IMR-90 (cell line): ENCODE measurements at regions not wholly inside any gene's neighbourhood (a gene's known extent, or its start where the extent isn't known, plus 50 kb on each side); places are given as distances from the start of the nearest gene placed in this dataset.

ENCODE experiments used
- ATAC-seq: fragments of 200-7000 bp; cut with Tn5 transposase; 2 replicates; pipeline ENCODE4 v1.9.1; 2020; ENCODE audit warnings: low read depth, mild to moderate bottlenecking, moderate library complexity
- BruUV-seq: library from RNA; stranded (reverse); fragments of 400-500 nt; replicated peaks from 2 replicates; lab custom pipeline; 2021; lab: Mats Ljungman, UMichigan
- CTCF ChIA-PET: fragments of 300-600 bp; formaldehyde crosslinking; extraction: SDS; loops from one replicate; lab custom pipeline; 2021; ENCODE audit warnings: antibody characterized with exemption; lab: Yijun Ruan, JAX
- POLR2A ChIA-PET: fragments of 300-600 bp; sonication (Branson Sonifier 250); formaldehyde crosslinking; loops from one replicate; lab custom pipeline; 2022; ENCODE audit warnings: antibody characterized with exemption; ENCODE audit not compliant: unreplicated experiment; lab: Charles Lee
- DNase-seq: peaks from one replicate; pipeline ENCODE4 v3.0.0; 2013
- H2AFZ ChIP-seq: replicated peaks from 2 replicates; pipeline ENCODE3; 2013; ENCODE audit warnings: low read length, mild to moderate bottlenecking; ENCODE audit not compliant: poor library complexity
- H2AK5ac ChIP-seq: 2 replicates; pipeline ENCODE4 v1.6.1; 2013; ENCODE audit warnings: low read depth, low read length, inconsistent platforms
- H2AK9ac ChIP-seq: replicated peaks from 2 replicates; pipeline ENCODE3; 2013; ENCODE audit warnings: mild to moderate bottlenecking, low read depth, low read length, moderate library complexity; ENCODE audit not compliant: poor library complexity
- H2BK120ac ChIP-seq: 2 replicates; pipeline ENCODE4 v1.6.1; 2013; ENCODE audit warnings: low read depth, low read length, inconsistent platforms
- H2BK15ac ChIP-seq: 3 replicates; pipeline ENCODE4 v1.6.1; 2013; ENCODE audit warnings: low read depth, low read length, inconsistent platforms
- H2BK20ac ChIP-seq: 2 replicates; pipeline ENCODE4 v1.6.1; 2013; ENCODE audit warnings: low read depth, mild to moderate bottlenecking, inconsistent platforms, low read length, moderate library complexity
- H2BK5ac ChIP-seq: 2 replicates; pipeline ENCODE4 v1.6.1; 2013; ENCODE audit warnings: mild to moderate bottlenecking, low read depth, low read length, inconsistent platforms; ENCODE audit not compliant: poor library complexity, severe bottlenecking
- H3K14ac ChIP-seq: replicated peaks from 2 replicates; pipeline ENCODE4 v1.6.1; 2013; ENCODE audit warnings: low read depth, low read length, inconsistent platforms
- H3K18ac ChIP-seq: 2 replicates; pipeline ENCODE4 v1.6.1; 2013; ENCODE audit warnings: low read depth, low read length, control low read depth
- H3K23ac ChIP-seq: 2 replicates; pipeline ENCODE4 v1.6.1; 2013; ENCODE audit warnings: low read depth, low read length, inconsistent platforms
- H3K27ac ChIP-seq: 2 replicates; pipeline ENCODE4 v1.5.1; 2013; ENCODE audit warnings: mild to moderate bottlenecking, control low read depth, low read length; ENCODE audit not compliant: insufficient read depth
- H3K27me3 ChIP-seq: 2 replicates; pipeline ENCODE4 v1.6.1; 2013; ENCODE audit warnings: low read length; ENCODE audit not compliant: control insufficient read depth, insufficient read depth
- H3K36me3 ChIP-seq: 2 replicates; pipeline ENCODE4 v1.6.1; 2013; ENCODE audit warnings: low read length, mixed read lengths; ENCODE audit not compliant: control insufficient read depth, insufficient read depth
- H3K4ac ChIP-seq: 2 replicates; pipeline ENCODE4 v1.6.1; 2013; ENCODE audit warnings: low read depth, low read length, inconsistent platforms
- H3K4me1 ChIP-seq: 2 replicates; pipeline ENCODE4 v1.6.1; 2013; ENCODE audit warnings: low read length, mixed read lengths; ENCODE audit not compliant: control insufficient read depth, insufficient read depth
- H3K4me2 ChIP-seq: 2 replicates; pipeline ENCODE4 v1.6.1; 2013; ENCODE audit warnings: low read depth, mild to moderate bottlenecking, control low read depth, low read length, moderate library complexity
- H3K4me3 ChIP-seq: 2 replicates; pipeline ENCODE4 v1.5.1; 2013; ENCODE audit warnings: low read depth, mild to moderate bottlenecking, control low read depth, low read length, moderate library complexity; ENCODE audit not compliant: insufficient read depth
- H3K56ac ChIP-seq: 2 replicates; pipeline ENCODE4 v1.6.1; 2013; ENCODE audit warnings: low read length, inconsistent platforms; ENCODE audit not compliant: insufficient read depth; ENCODE audit errors: extremely low read depth
- H3K79me1 ChIP-seq, 2 experiments: 2 replicates each; pipeline ENCODE4 v1.6.1; 2013; ENCODE audit warnings: low read length in 2 of 2, inconsistent platforms in 1 of 2, low read depth in 1 of 2
- H3K9ac ChIP-seq: 2 replicates; pipeline ENCODE4 v1.6.1; 2013; ENCODE audit warnings: low read depth, low read length, control low read depth
- H3K9me1 ChIP-seq: 2 replicates; pipeline ENCODE4 v1.6.1; 2013; ENCODE audit warnings: low read length, inconsistent platforms; ENCODE audit not compliant: insufficient read depth
- H3K9me3 ChIP-seq: 2 replicates; pipeline ENCODE4 v1.6.1; 2013; ENCODE audit warnings: low read length; ENCODE audit not compliant: control insufficient read depth, insufficient read depth
- H4K20me1 ChIP-seq: 2 replicates; pipeline ENCODE4 v1.6.1; 2013; ENCODE audit warnings: low read length, inconsistent platforms; ENCODE audit not compliant: insufficient read depth
- H4K5ac ChIP-seq: 2 replicates; pipeline ENCODE4 v1.6.1; 2013; ENCODE audit warnings: mild to moderate bottlenecking, low read depth, low read length, control low read depth
- H4K8ac ChIP-seq, 2 experiments: 2 replicates each; pipeline ENCODE4 v1.6.1; 2013; ENCODE audit warnings: low read depth in 2 of 2, low read length in 2 of 2, control low read depth in 1 of 2, inconsistent platforms in 1 of 2
- H4K91ac ChIP-seq: 2 replicates; pipeline ENCODE4 v1.6.1; 2013; ENCODE audit warnings: low read depth, low read length, inconsistent platforms; ENCODE audit not compliant: insufficient read depth
- BHLHE40 ChIP-seq: fragments of 150-350 bp; IDR thresholded peaks from 2 replicates; pipeline ENCODE4 v1.6.1; 2016; ENCODE audit warnings: mild to moderate bottlenecking, low read depth, low read length
- CEBPB ChIP-seq: IDR thresholded peaks from 2 replicates; pipeline ENCODE4 v1.6.1; 2012; ENCODE audit warnings: low read depth, low read length, improper control_type of control experiment
- CTCF ChIP-seq: conservative IDR thresholded peaks from 2 replicates; pipeline ENCODE4 v1.5.1; 2012; ENCODE audit warnings: mild to moderate bottlenecking, low read depth, low read length, improper control_type of control experiment
- FOS ChIP-seq: fragments of 150-350 bp; IDR thresholded peaks from 2 replicates; pipeline ENCODE4 v1.6.1; 2016; ENCODE audit warnings: low read depth, low read length
- MAFK ChIP-seq: IDR thresholded peaks from 2 replicates; pipeline ENCODE4 v1.6.1; 2012; ENCODE audit warnings: low read depth, low read length, improper control_type of control experiment
- MAZ ChIP-seq: IDR thresholded peaks from 2 replicates; pipeline ENCODE4 v1.6.1; 2012; ENCODE audit warnings: low read depth, mild to moderate bottlenecking, low read length, improper control_type of control experiment, moderate library complexity, borderline replicate concordance
- MXI1 ChIP-seq: IDR thresholded peaks from 2 replicates; pipeline ENCODE4 v1.6.1; 2012; ENCODE audit warnings: low read depth, mild to moderate bottlenecking, low read length, moderate library complexity, borderline replicate concordance
- NFE2L2 ChIP-seq: fragments of 150-350 bp; IDR thresholded peaks from 2 replicates; pipeline ENCODE4 v1.6.1; 2016; ENCODE audit warnings: low read depth, mild to moderate bottlenecking, low read length
- RAD21 ChIP-seq: IDR thresholded peaks from 2 replicates; pipeline ENCODE4 v1.6.1; 2012; ENCODE audit warnings: low read length, improper control_type of control experiment
- RCOR1 ChIP-seq: IDR thresholded peaks from 2 replicates; pipeline ENCODE4 v1.6.1; 2012; ENCODE audit warnings: mild to moderate bottlenecking, low read length, improper control_type of control experiment; ENCODE audit not compliant: insufficient replicate concordance
- SMC3 ChIP-seq: fragments of 150-350 bp; IDR thresholded peaks from 2 replicates; pipeline ENCODE4 v1.6.1; 2016; ENCODE audit warnings: low read depth, mild to moderate bottlenecking, antibody characterized with exemption, low read length, moderate library complexity
- whole genome bisulfite sequencing, 2 experiments: methylation state at CpG; one replicate each; pipeline versions ENCODE4 v1.1.5 to v1.1.7; 2013; ENCODE audit warnings: missing lambda C conversion rate in 2 of 2; ENCODE audit not compliant: insufficient read length in 1 of 2; ENCODE audit errors: extremely low coverage in 2 of 2; 5-methylcytosine and 5-hydroxymethylcytosine counted together
- dilution Hi-C: fragments of 300-500 bp; cut with HindIII; formaldehyde crosslinking; loops from one replicate; pipeline ENCODE4 v1.14.3; 2018; ENCODE audit warnings: low sequenced_read_pairs; ENCODE audit not compliant: unreplicated experiment
- in situ Hi-C: fragments of 300-500 bp; cut with MboI; formaldehyde crosslinking; loops from 3 replicates; pipeline ENCODE4 v1.14.3; 2019; ENCODE audit warnings: low sequenced_read_pairs, inconsistent platforms, mixed read lengths
- intact Hi-C: fragments of 100-400 bp; cut with micrococcal nuclease; formaldehyde crosslinking; loops from 2 replicates; pipeline ENCODE4 v1.10.0; 2022

DNA sequence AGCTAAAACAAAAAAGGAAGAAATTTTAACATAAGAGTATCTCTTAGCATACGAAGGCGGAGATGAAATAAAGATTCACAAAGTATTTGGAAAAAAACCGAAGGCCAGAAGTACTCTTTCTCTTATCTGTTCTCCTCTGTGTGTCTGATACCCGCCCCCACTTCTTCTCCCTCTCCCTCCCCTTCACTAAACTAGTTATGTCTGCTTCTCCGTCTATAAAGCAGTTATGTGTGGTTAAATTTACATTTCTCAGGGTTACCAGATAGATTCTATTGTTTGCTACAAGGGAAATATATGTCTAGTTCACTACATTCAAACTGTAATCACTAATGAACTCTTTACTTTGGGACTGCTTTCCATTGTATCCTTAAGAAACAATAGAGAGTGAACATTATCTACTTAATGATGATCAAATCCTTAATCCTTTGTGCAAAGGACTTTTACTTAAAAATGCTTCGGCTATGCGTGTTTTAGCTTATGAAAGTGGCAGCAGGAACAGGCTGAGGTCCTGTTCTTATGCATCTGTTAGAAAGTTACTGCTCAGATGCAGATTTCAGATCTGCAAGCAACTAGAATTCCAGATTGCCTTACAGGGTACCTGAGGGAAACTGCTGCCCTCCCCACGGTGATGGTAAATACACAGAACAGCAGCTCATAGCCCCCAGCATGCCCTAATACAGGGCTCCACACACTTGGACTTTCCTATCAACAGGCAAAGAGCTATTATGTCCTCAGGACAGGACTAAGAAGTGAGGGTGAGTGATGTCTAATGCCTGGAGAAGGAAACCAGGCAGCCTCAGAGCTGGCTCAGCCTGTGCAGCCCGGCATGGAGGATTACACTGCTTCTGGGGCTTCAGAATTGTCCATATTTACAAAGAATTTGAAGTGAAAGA, 273.3 kb downstream of the FZD1 start (continued):
- TF ChIP-seq SMC3, result no peak

- H3K4me3 ChIP-seq, result no peak overlapping the region
- H3K79me1 ChIP-seq, result no peaks in the 10 kb centered on the region
- no peaks in the 10 kb centered on the region for H3K27me3 ChIP-seq
- no peak overlapping the region for H4K8ac ChIP-seq
- no peaks in the 10 kb centered on the region for H3K36me3 ChIP-seq
- POLR2A ChIA-PET, result no interaction called here
- H3K18ac ChIP-seq, result no peak overlapping the region
- no peak overlapping the region for H2BK20ac ChIP-seq
- no peak overlapping the region for H3K9ac ChIP-seq
- H3K14ac ChIP-seq, result no peak overlapping the region
- no peak overlapping the region for H3K4ac ChIP-seq
- H2BK5ac ChIP-seq, result no peak overlapping the region
- no peaks in the 10 kb centered on the region for H3K4me1 ChIP-seq
- intact Hi-C loops, result loop anchor here (10.0 kb wide), 2 partner anchors 57 to 457 kb away; no protein-coding TSS in a partner anchor
- H3K9me1 ChIP-seq, result no peaks in the 10 kb centered on the region
- H3K9me3 ChIP-seq, result no peaks in the 10 kb centered on the region
- in situ Hi-C loops, result no loop called here
- H2BK120ac ChIP-seq, result no peak overlapping the region
- BruUV-seq, result no TSS peak
- H4K5ac ChIP-seq, result no peak overlapping the region
- no peak overlapping the region for H2AK9ac ChIP-seq
- no peak for DNase-seq
- no CpG with 5 or more reads among the region's 1 CpG for whole genome bisulfite sequencing, 2 experiments
- no peak for ATAC-seq
- H4K20me1 ChIP-seq, result no peaks in the 10 kb centered on the region
- H2BK15ac ChIP-seq, result no peak overlapping the region
- dilution Hi-C loops, result no loop called here
- no peak overlapping the region for H3K56ac ChIP-seq
- H4K91ac ChIP-seq, result no peak overlapping the region
- no peak overlapping the region for H2AK5ac ChIP-seq
- no peak for TF ChIP-seq FOS
- TF ChIP-seq BHLHE40, result no peak
- TF ChIP-seq MAFK, result no peak
- no peak for TF ChIP-seq CEBPB
- no peak for TF ChIP-seq MXI1
- TF ChIP-seq RAD21, result no peak
- no peak for TF ChIP-seq NFE2L2
- no peak for TF ChIP-seq CTCF
- TF ChIP-seq RCOR1, result no peak
- no peak for TF ChIP-seq MAZ
- no peak overlapping the region for H3K27ac ChIP-seq
- no peak overlapping the region for H2AFZ ChIP-seq
- no peak overlapping the region for H3K23ac ChIP-seq
- CTCF ChIA-PET, result no interaction called here
- H3K4me2 ChIP-seq, result no peak overlapping the region
Observed at GRCh38 chr7:91541641-91542040, 277.4 kb downstream of the FZD1 start.
